NCI-H446 (cell line): ENCODE measurements at regions not wholly inside any gene's neighbourhood (a gene's known extent, or its start where the extent isn't known, plus 50 kb on each side); places are given as distances from the start of the nearest gene placed in this dataset.

Source experiments
- DNase-seq, 2 experiments: peaks; one replicate each; lab custom pipeline; 2025; lab: John Stamatoyannopoulos, UW

GRCh38 chr14:61847861-61848260, 85.6 kb downstream of the SNAPC1 start:
- DNase-seq: no peak

- DNase-seq: no peak
Measured at GRCh38 chr14:61854898-61855297, 92.7 kb downstream of the SNAPC1 start.

GRCh38 chr14:61860294-61860918, 98.2 kb downstream of the SNAPC1 start:
- DNase-seq: peak in 1 of 2 experiments; percentile 27

DNA sequence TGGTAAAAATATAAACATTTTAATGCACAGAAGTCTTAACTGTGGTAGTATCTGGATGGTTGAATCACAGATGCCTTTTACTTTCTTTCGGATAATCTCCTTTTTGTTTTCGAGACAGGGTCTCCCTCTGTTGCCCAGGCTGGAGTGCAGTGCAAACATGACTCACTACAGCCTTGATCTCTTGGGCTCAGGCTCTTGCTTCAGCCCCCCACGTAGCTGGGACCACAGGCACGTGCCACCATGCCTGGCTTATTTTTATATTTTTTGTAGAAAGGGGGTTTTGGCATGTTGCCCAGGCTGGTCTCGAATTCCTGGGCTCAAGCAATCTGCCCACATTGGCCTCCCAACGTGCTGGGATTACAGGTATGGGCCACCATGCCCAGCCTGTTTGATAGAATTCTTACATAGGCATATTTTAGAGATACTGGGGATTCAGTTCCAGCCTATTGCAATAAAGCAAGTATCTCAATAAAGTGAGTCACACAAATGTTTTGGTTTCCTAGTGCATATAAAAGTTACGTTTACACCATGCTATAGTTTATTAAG, 99.2 kb downstream of the SNAPC1 start:
- no peak for DNase-seq

DNA sequence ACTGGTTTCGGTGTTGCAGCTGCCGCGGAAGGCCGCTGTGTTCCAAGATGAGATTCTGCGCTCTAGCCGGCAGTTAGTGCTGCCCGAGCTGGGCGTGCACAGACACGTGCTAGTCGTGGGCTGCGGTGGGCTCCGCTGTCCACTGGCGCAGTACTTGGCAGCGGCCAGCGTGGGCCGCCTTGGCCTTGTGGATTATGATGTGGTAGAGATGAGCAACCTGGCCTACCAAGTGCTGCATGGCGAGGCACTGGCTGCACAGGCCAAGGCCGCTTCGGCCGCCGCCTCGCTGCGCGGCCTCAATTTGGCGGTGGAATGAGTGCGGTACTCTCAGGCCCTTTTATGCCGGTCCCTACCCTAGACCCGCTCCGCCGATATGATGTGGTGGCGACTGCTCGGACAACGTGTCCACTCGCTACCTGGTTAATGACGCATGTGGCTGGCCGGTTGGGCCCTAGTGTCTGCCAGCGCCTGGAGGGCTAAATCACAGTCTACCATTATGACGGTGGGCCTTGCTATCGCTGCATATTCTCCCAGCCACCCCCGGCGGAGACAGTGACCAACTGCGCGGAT, 102.2 kb downstream of the SNAPC1 start:
- no peak for DNase-seq

GRCh38 chr14:61866932-61867920, 105.0 kb downstream of the SNAPC1 start:
- DNase-seq: no peak

DNA sequence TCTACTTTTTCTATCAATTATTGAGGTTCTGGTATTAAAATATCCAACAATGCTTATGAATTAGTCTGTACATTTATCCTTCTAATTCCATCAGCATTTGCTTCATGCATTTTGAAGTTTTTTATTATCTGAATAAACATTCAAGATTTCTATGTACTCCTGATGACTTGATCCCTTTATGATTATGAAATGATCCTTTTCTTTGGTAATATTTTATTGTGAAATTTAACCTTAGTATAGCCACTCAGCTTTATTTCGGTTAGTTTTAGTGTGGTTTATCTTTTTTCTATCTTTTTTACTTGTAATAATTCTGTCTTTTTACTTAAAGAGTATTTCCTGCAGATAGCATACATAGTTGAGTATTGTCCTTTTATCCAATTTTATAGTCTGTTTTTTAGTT, 106.6 kb downstream of the SNAPC1 start:
- no peak for DNase-seq

GRCh38 chr14:61870163-61870562, 107.9 kb downstream of the SNAPC1 start:
- no peak for DNase-seq

DNA sequence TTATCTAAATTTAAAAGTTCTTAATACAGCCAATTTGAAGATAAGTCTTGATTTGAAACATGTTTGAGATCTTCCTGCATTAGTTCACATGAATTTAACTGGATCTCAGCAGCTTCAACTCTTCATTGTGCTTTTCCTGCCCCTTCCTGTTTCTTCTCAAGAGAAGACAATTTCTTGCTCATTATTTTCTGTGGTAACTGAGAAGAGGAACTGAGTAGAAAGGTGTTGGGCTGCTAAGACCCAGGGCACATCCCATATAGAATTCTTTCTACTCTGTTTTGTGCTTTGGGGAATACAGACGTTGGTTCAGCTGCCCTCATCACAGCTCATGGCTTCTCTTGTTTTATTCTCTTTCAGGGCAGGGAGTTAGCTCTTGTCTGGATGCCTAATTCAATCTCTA, 110.2 kb downstream of the SNAPC1 start:
- no peak for DNase-seq

- DNase-seq: no peak
Measured at GRCh38 chr14:61875483-61875882, 113.3 kb downstream of the SNAPC1 start.

GRCh38 chr14:61876362-61877034, 114.3 kb downstream of the SNAPC1 start:
- no peak for DNase-seq

DNA sequence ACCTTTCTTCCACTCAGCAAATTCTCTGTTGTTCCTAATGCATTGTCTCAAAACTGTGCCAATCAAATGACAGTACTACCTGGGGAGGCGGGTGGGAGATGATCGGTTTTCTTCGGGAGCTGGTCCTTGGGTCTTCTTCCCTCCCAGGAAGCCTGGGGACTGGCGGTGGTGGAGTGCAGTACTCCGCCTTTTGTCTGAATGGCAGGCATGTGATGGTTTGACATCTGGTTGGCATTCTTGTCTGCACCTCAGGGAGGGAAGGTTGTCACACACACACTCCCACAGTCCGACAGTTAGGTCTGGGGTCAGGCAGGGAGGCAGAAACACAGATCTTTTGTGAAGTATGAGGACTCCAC, 114.8 kb downstream of the SNAPC1 start:
- no peak for DNase-seq

DNA sequence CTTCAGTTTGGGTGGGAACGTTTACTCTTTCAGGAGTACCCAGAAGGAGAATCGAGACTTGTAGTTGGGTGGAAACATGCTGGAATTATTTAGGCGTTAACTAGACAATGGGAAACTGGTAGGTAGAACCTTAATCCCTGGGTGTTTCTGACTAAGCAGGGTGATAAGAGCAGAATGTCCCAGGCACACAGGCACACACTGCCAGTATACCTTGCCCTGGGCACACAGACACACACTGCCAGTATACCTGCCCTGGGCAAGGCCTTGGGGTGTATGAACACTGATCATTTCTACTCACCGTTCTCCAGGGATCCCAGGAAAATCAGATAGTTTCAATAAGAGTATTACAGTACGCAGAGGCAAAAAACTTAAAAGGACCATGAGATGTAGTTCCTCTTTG, 115.5 kb downstream of the SNAPC1 start:
- no peak for DNase-seq

- DNase-seq: no peak
Measured at GRCh38 chr14:61878931-61879330, 116.7 kb downstream of the SNAPC1 start.

DNA sequence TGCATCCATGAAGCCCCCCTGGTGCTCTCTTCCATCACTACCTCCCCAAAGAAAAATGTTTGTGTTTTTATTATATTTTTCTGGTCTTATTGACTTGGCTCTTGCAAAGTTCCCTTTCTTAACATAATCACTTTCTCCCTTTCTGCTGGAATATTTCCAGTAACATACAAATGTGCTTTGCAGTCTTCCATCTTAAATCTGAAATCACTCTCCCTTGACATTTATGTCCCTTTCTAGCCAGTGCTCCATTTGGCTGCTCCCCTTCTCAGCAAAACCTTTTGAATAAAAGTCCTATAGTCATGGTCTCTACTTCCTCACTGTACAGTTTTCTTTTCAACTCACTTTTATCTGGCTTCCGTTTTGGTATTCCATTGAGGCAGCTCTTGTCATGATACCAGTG, 118.8 kb downstream of the SNAPC1 start:
- DNase-seq: no peak

DNA sequence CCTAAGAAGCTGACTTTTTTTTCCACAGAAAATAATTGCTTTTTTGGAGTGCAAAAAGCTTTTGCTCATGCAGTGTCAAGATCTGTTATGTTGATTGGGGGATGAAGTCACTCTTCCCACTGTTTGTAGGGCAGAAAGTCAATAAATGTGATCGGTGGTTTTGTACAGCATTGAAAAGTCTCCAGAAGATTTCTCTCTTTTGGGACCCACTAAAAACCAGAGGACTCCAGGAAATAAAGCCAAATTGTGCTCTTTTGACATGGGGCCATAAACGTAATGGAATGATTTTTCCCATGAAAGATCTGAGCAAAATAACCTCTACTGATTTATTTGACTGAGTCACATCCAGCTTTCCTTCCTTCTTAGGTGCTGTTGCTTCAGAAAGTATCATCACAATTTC, 122.5 kb downstream of the SNAPC1 start:
- DNase-seq: no peak

- DNase-seq: no peak
Measured at GRCh38 chr14:61885203-61885961, 123.2 kb downstream of the SNAPC1 start.

DNA sequence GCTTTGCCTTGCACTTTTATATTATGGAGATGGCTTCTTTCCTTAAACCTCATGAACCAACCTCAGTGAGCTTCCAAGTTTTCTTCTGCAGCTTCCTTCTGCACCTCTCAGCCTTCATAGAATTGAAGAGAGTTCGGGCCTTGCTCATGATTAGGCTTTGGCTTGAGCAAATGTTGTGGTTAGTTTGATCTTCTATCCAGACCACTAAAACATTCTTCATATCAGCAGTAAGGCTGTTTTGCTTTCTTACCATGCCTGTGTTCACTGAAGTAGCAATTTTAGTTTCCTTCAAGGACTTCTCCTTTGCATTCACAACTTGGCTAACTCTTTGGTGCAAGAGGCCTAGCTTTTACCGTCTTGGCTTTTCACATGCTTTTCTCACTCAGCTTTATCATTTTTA, 125.4 kb downstream of the SNAPC1 start:
- DNase-seq: no peak

- no peak for DNase-seq
Measured at GRCh38 chr14:61889914-61890351, 127.7 kb downstream of the SNAPC1 start.

GRCh38 chr14:61891170-61891569, 128.9 kb downstream of the SNAPC1 start:
- no peak for DNase-seq

- DNase-seq: no peak
Measured at GRCh38 chr14:61891810-61892209, 129.6 kb downstream of the SNAPC1 start.
